Right kidney (tissue), 1 donor: ENCODE measurements at regions not wholly inside any gene's neighbourhood (a gene's known extent, or its start where the extent isn't known, plus 50 kb on each side); places are given as distances from the start of the nearest gene placed in this dataset.

ENCODE experiments used
- DNase-seq: peaks from one replicate; pipeline ENCODE4 v3.0.0-alpha.2; 2016

DNA sequence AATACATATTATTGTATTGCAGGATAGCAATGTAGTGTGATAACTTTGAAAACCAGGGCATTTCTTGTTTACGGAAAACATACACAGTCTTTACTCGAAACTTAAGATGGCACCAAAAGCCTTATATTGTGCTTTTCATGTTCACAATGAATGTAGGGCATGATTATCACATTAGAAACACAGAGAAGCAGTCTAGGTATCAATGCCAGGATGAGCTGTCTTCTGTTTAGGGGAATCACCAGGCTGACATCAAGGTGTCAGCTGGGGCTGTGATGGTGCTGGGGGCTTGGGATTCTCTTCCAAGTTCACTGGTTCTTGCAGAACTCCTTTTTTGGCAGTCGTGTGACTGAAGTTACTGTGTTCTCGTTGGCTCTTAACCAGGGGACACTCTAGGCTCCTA, 1067.3 kb downstream of the FLRT2 start:
- DNase-seq = no peak

DNA sequence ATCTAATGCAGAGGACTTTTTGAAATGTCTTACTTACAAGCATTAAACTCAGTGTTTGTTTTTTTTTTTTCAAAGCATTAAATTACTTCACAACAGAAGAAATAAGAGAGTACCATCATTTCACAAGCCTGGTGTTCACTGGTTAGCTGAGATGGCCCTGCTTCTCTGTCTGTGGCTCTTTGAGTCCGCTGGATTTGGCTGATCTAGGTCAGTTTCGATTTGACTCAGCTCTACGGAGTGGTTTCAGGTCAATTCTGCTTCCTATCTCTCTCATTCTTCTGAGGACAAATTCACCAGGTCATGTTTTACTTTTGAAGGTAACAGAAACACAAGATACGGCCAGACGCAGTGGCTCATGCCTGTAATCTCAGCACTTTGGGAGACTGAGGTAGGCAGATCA, 1066.1 kb downstream of the FLRT2 start:
- DNase-seq = no peak

DNA sequence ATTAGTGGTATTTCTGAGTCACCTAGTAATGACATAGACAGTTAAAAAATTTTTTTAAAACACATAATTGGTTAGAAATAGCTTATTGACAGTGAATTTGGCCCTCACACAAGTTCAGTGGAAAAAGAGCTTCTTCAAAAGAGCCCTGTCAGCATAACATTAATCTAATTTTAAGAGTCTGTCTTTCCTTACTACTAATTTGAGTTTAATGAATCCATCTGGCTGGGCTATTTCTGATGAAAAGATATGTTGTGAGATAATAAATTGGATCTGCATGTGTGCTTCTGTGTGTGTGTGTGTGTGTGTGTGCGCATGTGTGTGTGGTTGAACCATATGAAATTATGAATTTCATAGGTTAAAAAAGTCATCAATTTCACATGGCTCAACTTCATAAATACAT, 1045.2 kb downstream of the FLRT2 start:
- DNase-seq = no peak

DNA sequence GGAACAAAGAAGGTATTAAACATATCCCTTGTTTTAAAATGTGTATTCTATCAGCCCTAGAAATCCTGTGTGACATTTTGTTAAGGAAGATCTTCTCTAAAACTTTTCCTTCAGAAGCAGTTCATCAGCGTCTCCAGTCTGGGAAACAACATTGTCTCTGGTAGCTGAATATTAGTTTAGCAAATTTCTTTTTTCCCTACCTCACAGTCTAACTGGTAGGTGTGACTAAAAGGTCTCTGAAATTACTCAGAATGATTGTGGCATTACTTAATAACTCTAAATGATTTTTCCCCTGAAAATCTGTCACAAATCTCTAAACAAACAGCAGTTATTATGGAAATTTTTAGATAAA, 1044.8 kb downstream of the FLRT2 start:
- DNase-seq = no peak

DNA sequence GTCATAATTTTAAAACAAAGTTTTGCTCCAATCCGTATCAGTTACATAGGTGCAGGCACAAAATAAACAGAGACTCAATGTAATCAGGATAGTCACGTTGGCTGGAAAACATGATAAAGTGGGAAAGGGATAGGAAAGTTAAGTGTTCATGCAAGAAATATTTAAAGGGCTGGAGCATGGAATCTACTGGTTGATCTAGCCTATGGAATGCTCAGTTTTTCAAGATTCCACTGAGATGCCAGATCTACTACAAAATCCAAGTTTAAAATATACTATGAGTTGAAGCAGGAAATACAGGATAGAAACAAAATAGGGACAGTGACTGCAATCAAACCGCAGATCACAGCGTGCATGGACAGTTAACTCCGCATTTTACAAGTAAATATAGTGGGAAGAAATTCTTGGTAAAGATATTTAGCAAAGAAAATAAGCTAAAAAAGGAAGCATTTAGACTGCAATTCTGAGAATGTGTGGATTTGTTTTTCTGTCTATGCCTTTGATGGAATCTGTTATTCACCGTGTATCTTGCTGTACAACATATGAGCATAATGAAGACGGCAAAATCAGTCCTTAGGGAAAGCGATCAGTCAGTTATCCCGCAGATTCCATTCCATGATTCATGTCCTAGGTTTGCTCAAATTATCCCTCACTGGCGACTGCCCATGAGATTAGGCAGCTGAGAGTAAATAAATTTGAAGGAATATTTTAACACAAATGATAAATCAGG, 1044.3 kb downstream of the FLRT2 start:
- no peak for DNase-seq

DNA sequence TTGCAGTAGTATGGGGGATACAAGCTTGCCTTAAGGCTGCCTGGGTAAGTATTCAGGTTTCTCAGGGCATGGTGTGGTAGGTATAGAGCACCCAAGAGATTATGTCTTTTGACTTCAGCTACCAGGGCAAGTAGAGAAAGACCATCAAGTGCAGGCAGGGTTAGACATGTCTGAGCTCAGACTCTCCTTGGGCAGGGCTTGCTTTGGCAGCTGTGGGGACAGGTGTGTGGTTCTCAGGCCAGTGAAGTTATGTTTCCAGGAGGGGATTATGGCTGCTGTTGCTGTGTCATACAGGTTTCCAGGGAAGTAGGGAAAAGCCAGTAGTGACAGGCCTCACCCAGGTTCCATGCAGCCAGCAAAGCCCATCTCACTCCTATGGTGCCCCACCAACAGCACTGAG, 1040.4 kb downstream of the FLRT2 start:
- no peak for DNase-seq

DNA sequence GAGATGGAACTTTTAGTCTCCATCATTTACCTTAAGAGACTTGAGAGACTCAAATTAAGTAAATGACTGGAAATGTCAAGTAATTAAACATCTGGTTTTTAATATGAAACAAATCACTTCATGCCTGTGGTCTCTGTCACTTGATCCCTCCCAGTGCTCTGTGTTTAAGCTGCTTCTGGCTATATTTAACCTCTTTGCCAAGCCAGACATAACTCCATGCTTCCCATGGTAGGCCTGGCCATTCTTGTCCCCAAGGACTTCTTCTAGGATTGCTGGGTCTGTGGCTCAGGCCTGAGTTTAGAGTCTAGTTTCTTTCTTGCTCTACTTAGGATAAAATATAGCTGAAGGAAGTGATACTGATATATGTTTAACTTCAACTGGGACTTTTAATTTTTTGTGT, 1013.6 kb downstream of the FLRT2 start:
- no peak for DNase-seq

DNA sequence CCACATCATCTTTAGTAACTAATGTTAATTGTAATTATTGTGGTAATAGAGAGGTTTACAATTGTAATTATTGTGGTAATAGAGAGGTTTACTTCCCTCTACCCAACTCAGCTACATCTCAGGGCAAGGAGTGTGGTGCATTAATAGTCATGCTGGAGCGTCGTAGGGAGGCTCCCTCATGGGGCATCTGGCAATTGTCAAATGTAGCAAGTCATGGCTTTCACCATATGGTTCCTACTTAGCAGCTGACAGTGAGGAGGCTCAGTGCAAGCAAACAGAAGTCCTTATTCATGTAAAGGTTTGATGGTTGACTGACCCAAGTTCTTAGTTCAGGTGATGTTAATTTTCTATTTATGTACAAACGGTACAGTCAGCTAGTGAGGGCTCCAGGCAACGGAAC, 1012.0 kb downstream of the FLRT2 start:
- DNase-seq = no peak

GRCh38 chr14:86540636-86541247, 1010.8 kb downstream of the FLRT2 start:
- DNase-seq = no peak

GRCh38 chr14:86539361-86540070, 1009.6 kb downstream of the FLRT2 start:
- peak; percentile 42 for DNase-seq

- no peak for DNase-seq
Observed at GRCh38 chr14:86533834-86534233, 1003.9 kb downstream of the FLRT2 start.

- no peak for DNase-seq
Observed at GRCh38 chr14:86532219-86532618, 1002.3 kb downstream of the FLRT2 start.

GRCh38 chr14:86530457-86530856, 1000.5 kb downstream of the FLRT2 start:
- DNase-seq = no peak

GRCh38 chr14:86527312-86527711, 997.4 kb downstream of the FLRT2 start:
- DNase-seq = no peak

- no peak for DNase-seq
Observed at GRCh38 chr14:86525673-86526072, 995.7 kb downstream of the FLRT2 start.

DNA sequence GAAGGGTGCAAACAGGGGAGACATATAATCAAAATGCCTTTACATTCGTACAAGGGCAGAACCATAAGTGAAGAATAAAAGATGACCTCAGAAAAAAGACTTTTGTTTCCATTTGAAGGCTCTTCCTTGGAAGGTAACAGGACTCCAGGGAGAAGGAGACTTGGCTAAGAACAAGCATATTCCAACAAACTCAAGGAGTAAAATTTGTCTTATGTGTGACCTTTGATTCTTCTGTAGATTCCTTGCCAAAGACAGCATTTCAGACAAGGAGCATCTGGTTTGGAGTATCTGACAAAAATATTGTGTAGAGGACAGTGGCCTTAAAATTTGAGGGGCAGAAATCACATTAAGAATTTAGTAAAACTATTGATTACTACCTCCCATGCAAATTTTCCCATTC, 991.9 kb downstream of the FLRT2 start:
- DNase-seq = no peak

GRCh38 chr14:86521031-86521730, 991.2 kb downstream of the FLRT2 start:
- DNase-seq = peak; percentile 45

- no peak for DNase-seq
Observed at GRCh38 chr14:86518298-86518697, 988.4 kb downstream of the FLRT2 start.

DNA sequence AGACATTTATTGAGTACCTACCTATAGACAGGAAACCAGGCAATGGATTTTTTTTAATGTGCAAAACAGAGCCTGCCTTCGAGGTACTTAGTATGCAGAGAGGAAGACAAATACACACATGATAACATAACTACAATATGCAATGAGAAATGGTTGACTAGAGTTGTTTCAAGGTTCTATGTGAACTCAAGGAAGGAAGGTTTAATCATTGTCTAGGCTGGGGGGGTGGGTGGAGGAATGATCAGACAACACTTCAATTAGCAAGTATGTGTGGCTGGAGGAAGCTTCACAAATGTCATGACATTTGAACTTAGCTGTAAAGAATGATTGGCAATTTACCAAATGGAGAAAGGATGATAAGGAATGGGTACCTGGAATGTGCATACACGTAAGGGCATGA, 985.3 kb downstream of the FLRT2 start:
- no peak for DNase-seq

DNA sequence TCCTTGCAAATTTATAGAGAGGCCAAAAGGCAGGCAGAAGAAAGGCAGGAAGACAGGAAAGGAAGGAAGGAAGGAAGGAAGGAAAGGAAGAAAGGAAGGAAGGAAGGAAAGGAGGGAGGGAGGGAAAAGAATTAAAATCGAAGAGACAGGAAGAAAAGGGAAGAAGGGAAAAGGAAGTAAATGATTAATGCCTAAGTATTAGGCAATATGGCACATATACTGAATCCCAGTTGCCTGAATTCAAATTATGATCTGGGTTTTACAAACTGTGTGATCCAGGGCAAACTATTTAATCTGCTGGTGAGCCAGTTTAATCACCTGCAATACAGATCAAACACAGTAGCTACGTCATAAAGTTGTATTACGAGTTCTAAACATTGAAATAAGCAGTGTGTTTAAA, 983.6 kb downstream of the FLRT2 start:
- no peak for DNase-seq

- no peak for DNase-seq
Observed at GRCh38 chr14:86513056-86513455, 983.1 kb downstream of the FLRT2 start.

DNA sequence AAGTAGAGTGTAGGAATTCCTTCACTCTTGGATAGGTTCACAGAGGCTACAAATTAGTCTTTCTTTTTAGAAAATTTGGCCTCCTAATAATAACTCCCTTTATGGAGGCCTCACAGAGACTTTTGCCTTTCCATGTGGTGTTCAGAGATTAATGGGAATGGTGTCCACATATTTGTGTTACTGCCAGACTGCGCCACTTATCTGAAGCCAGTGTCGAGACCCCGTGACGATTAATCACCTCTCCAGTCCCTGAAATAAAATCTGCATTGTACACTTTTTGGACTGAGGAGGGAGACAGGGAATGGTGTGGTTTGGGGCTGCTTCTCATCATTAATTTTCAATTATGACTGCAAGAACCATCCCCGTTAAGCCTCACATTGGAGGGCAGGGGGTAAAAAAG, 980.5 kb downstream of the FLRT2 start:
- peak; percentile 33 for DNase-seq

- DNase-seq = no peak
Observed at GRCh38 chr14:86505808-86506207, 975.9 kb downstream of the FLRT2 start.
